ENCODE measurements at regions not wholly inside any gene's neighbourhood (a gene's known extent, or its start where the extent isn't known, plus 50 kb on each side); places are given as distances from the start of the nearest gene placed in this dataset.
"Not testable (repeated sequence)": the region's sequence is repeated elsewhere in the genome, so short reads cannot be mapped to it uniquely, and the experiment has no call there.

GRCh38 chr7:106713452-106713851 is 52.5 kb upstream of the CCDC71L start:
- not testable (repeated sequence) for DNase-seq

- not testable (repeated sequence) for DNase-seq
Observed at GRCh38 chr7:106714590-106715442, 53.9 kb upstream of the CCDC71L start.

GRCh38 chr7:106715730-106716129 is 54.8 kb upstream of the CCDC71L start:
- DNase-seq, result no peak

GRCh38 chr7:106717254-106717954 is 56.4 kb upstream of the CCDC71L start:
- no peak for DNase-seq

- DNase-seq, result peak; percentile 52
Observed at GRCh38 chr7:106717955-106718871, 57.3 kb upstream of the CCDC71L start.

- no peak for DNase-seq
Observed at GRCh38 chr7:106720641-106721040, 59.7 kb upstream of the CCDC71L start.

- no peak for DNase-seq
Observed at GRCh38 chr7:106721816-106722785, 61.1 kb upstream of the CCDC71L start.

- no peak for DNase-seq
Observed at GRCh38 chr7:106723398-106723797, 62.4 kb upstream of the CCDC71L start.

- no peak for DNase-seq
Observed at GRCh38 chr7:106729720-106730385, 68.9 kb upstream of the CCDC71L start.

- DNase-seq, result no peak
Observed at GRCh38 chr7:106731187-106731586, 70.2 kb upstream of the CCDC71L start.

- no peak for DNase-seq
Observed at GRCh38 chr7:106731646-106732444, 70.9 kb upstream of the CCDC71L start.

GRCh38 chr7:106735637-106736036 is 74.7 kb upstream of the CCDC71L start:
- DNase-seq, result no peak

- no peak for DNase-seq
Observed at GRCh38 chr7:106736123-106736507, 75.2 kb upstream of the CCDC71L start.

- peak; percentile 35 for DNase-seq
Observed at GRCh38 chr7:106736508-106737201, 75.7 kb upstream of the CCDC71L start.

- DNase-seq, result no peak
Observed at GRCh38 chr7:106737202-106737562, 76.2 kb upstream of the CCDC71L start.

GRCh38 chr7:106740806-106741205 is 79.8 kb upstream of the CCDC71L start:
- DNase-seq, result no peak

- no peak for DNase-seq
Observed at GRCh38 chr7:106744563-106745091, 83.7 kb upstream of the CCDC71L start.

GRCh38 chr7:106747301-106747700 is 86.3 kb upstream of the CCDC71L start:
- DNase-seq, result not testable (repeated sequence)

- DNase-seq, result no peak
Observed at GRCh38 chr7:106747804-106748203, 86.8 kb upstream of the CCDC71L start.

- no peak for DNase-seq
Observed at GRCh38 chr7:106749165-106749564, 88.2 kb upstream of the CCDC71L start.
